WTC11 (cell line): ENCODE measurements at regions not wholly inside any gene's neighbourhood (a gene's known extent, or its start where the extent isn't known, plus 50 kb on each side); places are given as distances from the start of the nearest gene placed in this dataset.

Experiments used
- ATAC-seq: fragments of 200-7000 bp; cut with Tn5 transposase; 2 replicates; pipeline ENCODE4 v1.10.0; 2021; ENCODE audit warnings: mild to moderate bottlenecking, moderate library complexity
- CTCF ChIA-PET: fragments of 300-600 bp; sonication (Branson Sonifier 250); formaldehyde crosslinking; loops from one replicate; lab custom pipeline; 2021; ENCODE audit warnings: antibody characterized with exemption; lab: Charles Lee
- POLR2A ChIA-PET: fragments of 350-600 bp; sonication (Branson Sonifier 250); formaldehyde crosslinking; loops from one replicate; lab custom pipeline; 2021; ENCODE audit warnings: antibody characterized with exemption; lab: Charles Lee
- DNase-seq: peaks from one replicate; pipeline ENCODE4 v3.0.0; 2021; ENCODE audit warnings: low spot score
- H3K27ac Mint-ChIP-seq: 2 replicates; pipeline ENCODE4 v1.8.0; 2021; ENCODE audit warnings: mixed read lengths
- H3K27me3 Mint-ChIP-seq: 2 replicates; pipeline ENCODE4 v1.8.0; 2021; ENCODE audit warnings: low read depth, mild to moderate bottlenecking, moderate library complexity, mixed read lengths
- H3K36me3 Mint-ChIP-seq: 2 replicates; pipeline ENCODE4 v1.8.0; 2021; ENCODE audit warnings: mixed read lengths
- H3K4me1 Mint-ChIP-seq: 2 replicates; pipeline ENCODE4 v1.8.0; 2022; ENCODE audit warnings: mixed read lengths
- H3K4me3 Mint-ChIP-seq: 2 replicates; pipeline ENCODE4 v1.8.0; 2021; ENCODE audit warnings: mild to moderate bottlenecking, moderate library complexity, mixed read lengths
- H3K9me3 Mint-ChIP-seq: 2 replicates; pipeline ENCODE4 v1.8.0; 2021; ENCODE audit warnings: mixed read lengths
- ATF1 ChIP-seq: sonication (generic); formaldehyde crosslinking; IDR thresholded peaks from 2 replicates; pipeline ENCODE4 v1.8.1; 2023; ENCODE audit warnings: mild to moderate bottlenecking, moderate library complexity, missing genetic modification reagents
- ATF2 ChIP-seq: sonication (generic); formaldehyde crosslinking; IDR thresholded peaks from 2 replicates; pipeline ENCODE4 v1.8.1; 2022; ENCODE audit warnings: low read depth, missing genetic modification reagents, borderline replicate concordance
- CBFB ChIP-seq: sonication (generic); formaldehyde crosslinking; IDR thresholded peaks from 2 replicates; pipeline ENCODE4 v1.8.1; 2022; ENCODE audit warnings: mild to moderate bottlenecking, low read depth, missing genetic modification reagents
- CREB1 ChIP-seq: sonication (generic); formaldehyde crosslinking; IDR thresholded peaks from 2 replicates; pipeline ENCODE4 v1.8.0; 2023; ENCODE audit warnings: mild to moderate bottlenecking, missing genetic modification reagents
- FOXJ3 ChIP-seq: sonication (generic); formaldehyde crosslinking; IDR thresholded peaks from 2 replicates; pipeline ENCODE4 v1.9.0; 2021; ENCODE audit warnings: missing genetic modification reagents, mild to moderate bottlenecking, borderline replicate concordance
- GRHL2 ChIP-seq: fragments of 250-450 bp; sonication (Bioruptor Pico); IDR thresholded peaks from 2 replicates; pipeline ENCODE4 v1.8.0; 2022; ENCODE audit warnings: mild to moderate bottlenecking, moderate library complexity; ENCODE audit not compliant: insufficient replicate concordance, severe bottlenecking
- JUN ChIP-seq: sonication (generic); formaldehyde crosslinking; IDR thresholded peaks from 2 replicates; pipeline ENCODE4 v1.8.0; 2023; ENCODE audit warnings: mild to moderate bottlenecking, missing genetic modification reagents
- PRDM15 ChIP-seq: sonication (generic); formaldehyde crosslinking; IDR thresholded peaks from 2 replicates; pipeline ENCODE4 v1.8.0; 2022; ENCODE audit warnings: missing genetic modification reagents
- PRRX2 ChIP-seq: fragments of 250-450 bp; sonication (Bioruptor Pico); IDR thresholded peaks from 2 replicates; pipeline ENCODE4 v1.8.0; 2021; ENCODE audit warnings: mild to moderate bottlenecking
- SMAD3 ChIP-seq: sonication (generic); formaldehyde crosslinking; IDR thresholded peaks from 2 replicates; pipeline ENCODE4 v1.8.0; 2022; ENCODE audit warnings: missing genetic modification reagents, mild to moderate bottlenecking, borderline replicate concordance
- TEAD4 ChIP-seq: sonication (generic); formaldehyde crosslinking; IDR thresholded peaks from 2 replicates; pipeline ENCODE4 v1.8.0; 2022; ENCODE audit warnings: mild to moderate bottlenecking, missing genetic modification reagents
- ZNF138 ChIP-seq: sonication (generic); formaldehyde crosslinking; conservative IDR thresholded peaks from 2 replicates; pipeline ENCODE4 v1.8.1; 2022; ENCODE audit warnings: mild to moderate bottlenecking, moderate library complexity, missing genetic modification reagents
- ZNF219 ChIP-seq: sonication (generic); formaldehyde crosslinking; IDR thresholded peaks from 2 replicates; pipeline ENCODE4 v1.8.0; 2023; ENCODE audit warnings: missing genetic modification reagents, mild to moderate bottlenecking, borderline replicate concordance
- ZNF317 ChIP-seq: sonication (generic); formaldehyde crosslinking; IDR thresholded peaks from 2 replicates; pipeline ENCODE4 v1.8.1; 2023; ENCODE audit warnings: low read depth, mild to moderate bottlenecking, moderate library complexity, missing genetic modification reagents, borderline replicate concordance
- ZNF671 ChIP-seq: fragments of 250-450 bp; sonication (Bioruptor Pico); IDR thresholded peaks from 2 replicates; pipeline ENCODE4 v1.8.0; 2021; ENCODE audit warnings: mild to moderate bottlenecking
- TF ChIP-seq, protein P1 (sequence below): fragments of 250-450 bp; sonication (Bioruptor Pico); IDR thresholded peaks from 2 replicates; pipeline ENCODE4 v2.1.2; 2022; ENCODE audit warnings: mild to moderate bottlenecking, moderate library complexity
- TF ChIP-seq, protein P2 (sequence below): sonication (generic); formaldehyde crosslinking; IDR thresholded peaks from 2 replicates; pipeline ENCODE4 v1.8.0; 2022; ENCODE audit warnings: mild to moderate bottlenecking, missing genetic modification reagents
- TF ChIP-seq, protein P3 (sequence below): sonication (generic); formaldehyde crosslinking; IDR thresholded peaks from 2 replicates; pipeline ENCODE4 v1.8.1; 2022; ENCODE audit warnings: mild to moderate bottlenecking, missing genetic modification reagents, moderate library complexity, borderline replicate concordance
- TF ChIP-seq, protein P4 (sequence below): fragments of 250-450 bp; sonication (Bioruptor Pico); IDR thresholded peaks from 2 replicates; pipeline ENCODE4 v1.8.0; 2021; ENCODE audit warnings: mild to moderate bottlenecking
- TF ChIP-seq, protein P5 (sequence below): sonication (generic); formaldehyde crosslinking; IDR thresholded peaks from 2 replicates; pipeline ENCODE4 v1.8.0; 2023; ENCODE audit warnings: missing genetic modification reagents

- TF ChIP-seq PRDM15 (CRISPR knock-in tag) (no peak), CBFB (no peak), ZNF219 (CRISPR knock-in tag) (no peak), JUN (no peak), ZNF138 (no peak), CREB1 (CRISPR knock-in tag) (no peak)
Measured at GRCh38 chr1:187883356-187883755, 1054.6 kb downstream of the PLA2G4A start (continued).

DNA sequence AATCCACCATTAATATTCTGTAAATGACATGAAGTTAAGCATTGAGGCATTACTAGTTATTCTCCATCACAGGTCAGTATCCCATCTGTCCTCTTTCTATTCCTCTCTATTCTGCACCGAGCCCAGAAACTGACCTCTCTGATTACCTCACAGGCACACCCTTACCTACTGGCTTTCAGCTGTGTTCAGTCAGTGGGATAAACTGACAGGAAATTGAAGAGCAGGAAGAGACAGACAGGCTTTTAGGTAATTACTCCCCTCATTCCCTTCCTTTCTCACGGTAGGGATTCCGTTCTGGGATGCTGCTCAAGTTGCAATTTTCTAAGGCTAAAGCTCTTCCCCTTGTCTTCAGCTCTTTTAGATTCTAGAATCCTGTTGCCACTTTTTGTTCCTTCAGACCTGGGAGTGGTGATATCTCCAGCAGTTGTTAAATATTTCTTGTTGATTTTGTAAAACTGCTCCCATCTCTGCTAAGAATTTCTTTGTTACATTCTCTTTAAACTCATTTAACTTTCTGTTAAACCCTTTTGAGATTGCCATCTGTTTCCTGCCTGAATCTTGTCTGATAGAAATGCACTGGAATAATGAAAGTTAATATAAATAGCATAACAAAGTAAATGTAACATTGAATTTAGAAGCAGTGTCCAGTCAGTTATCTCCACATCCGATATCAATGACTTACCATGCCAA, 1063.4 kb downstream of the PLA2G4A start:
- Mint-ChIP-seq H3K27me3 (no peaks in the 10 kb centered on the region), H3K4me1 (peaks cover 22% of the 10 kb centered on the region), H3K36me3 (no peaks in the 10 kb centered on the region), H3K9me3 (peaks cover 6% of the 10 kb centered on the region)
- ATAC-seq, result peak; percentile 67
- TF ChIP-seq, protein P1, sequence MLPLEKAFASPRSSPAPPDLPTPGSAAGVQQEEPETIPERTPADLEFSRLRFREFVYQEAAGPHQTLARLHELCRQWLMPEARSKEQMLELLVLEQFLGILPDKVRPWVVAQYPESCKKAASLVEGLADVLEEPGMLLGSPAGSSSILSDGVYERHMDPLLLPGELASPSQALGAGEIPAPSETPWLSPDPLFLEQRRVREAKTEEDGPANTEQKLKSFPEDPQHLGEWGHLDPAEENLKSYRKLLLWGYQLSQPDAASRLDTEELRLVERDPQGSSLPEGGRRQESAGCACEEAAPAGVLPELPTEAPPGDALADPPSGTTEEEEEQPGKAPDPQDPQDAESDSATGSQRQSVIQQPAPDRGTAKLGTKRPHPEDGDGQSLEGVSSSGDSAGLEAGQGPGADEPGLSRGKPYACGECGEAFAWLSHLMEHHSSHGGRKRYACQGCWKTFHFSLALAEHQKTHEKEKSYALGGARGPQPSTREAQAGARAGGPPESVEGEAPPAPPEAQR (CRISPR knock-in tag), result no peak
- TF ChIP-seq ATF2 (CRISPR knock-in tag) (no peak), PRDM15 (CRISPR knock-in tag) (no peak), ATF1 (CRISPR knock-in tag) (no peak), ZNF671 (no peak), TEAD4 (CRISPR knock-in tag) (no peak), ZNF317 (no peak), GRHL2 (no peak), FOXJ3 (CRISPR knock-in tag) (no peak), SMAD3 (CRISPR knock-in tag) (no peak), PRRX2 (CRISPR knock-in tag) (no peak)
- TF ChIP-seq, protein P2, sequence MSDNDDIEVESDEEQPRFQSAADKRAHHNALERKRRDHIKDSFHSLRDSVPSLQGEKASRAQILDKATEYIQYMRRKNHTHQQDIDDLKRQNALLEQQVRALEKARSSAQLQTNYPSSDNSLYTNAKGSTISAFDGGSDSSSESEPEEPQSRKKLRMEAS, result no peak
- TF ChIP-seq, protein P3, sequence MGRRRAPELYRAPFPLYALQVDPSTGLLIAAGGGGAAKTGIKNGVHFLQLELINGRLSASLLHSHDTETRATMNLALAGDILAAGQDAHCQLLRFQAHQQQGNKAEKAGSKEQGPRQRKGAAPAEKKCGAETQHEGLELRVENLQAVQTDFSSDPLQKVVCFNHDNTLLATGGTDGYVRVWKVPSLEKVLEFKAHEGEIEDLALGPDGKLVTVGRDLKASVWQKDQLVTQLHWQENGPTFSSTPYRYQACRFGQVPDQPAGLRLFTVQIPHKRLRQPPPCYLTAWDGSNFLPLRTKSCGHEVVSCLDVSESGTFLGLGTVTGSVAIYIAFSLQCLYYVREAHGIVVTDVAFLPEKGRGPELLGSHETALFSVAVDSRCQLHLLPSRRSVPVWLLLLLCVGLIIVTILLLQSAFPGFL (CRISPR knock-in tag), result no peak
- TF ChIP-seq, protein P4, sequence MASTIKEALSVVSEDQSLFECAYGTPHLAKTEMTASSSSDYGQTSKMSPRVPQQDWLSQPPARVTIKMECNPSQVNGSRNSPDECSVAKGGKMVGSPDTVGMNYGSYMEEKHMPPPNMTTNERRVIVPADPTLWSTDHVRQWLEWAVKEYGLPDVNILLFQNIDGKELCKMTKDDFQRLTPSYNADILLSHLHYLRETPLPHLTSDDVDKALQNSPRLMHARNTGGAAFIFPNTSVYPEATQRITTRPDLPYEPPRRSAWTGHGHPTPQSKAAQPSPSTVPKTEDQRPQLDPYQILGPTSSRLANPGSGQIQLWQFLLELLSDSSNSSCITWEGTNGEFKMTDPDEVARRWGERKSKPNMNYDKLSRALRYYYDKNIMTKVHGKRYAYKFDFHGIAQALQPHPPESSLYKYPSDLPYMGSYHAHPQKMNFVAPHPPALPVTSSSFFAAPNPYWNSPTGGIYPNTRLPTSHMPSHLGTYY (CRISPR knock-in tag), result no peak
- TF ChIP-seq, protein P5, sequence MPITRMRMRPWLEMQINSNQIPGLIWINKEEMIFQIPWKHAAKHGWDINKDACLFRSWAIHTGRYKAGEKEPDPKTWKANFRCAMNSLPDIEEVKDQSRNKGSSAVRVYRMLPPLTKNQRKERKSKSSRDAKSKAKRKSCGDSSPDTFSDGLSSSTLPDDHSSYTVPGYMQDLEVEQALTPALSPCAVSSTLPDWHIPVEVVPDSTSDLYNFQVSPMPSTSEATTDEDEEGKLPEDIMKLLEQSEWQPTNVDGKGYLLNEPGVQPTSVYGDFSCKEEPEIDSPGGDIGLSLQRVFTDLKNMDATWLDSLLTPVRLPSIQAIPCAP, result no peak
- TF ChIP-seq, all 79 proteins: peak for 0
- ChIA-PET POLR2A (no interaction called here), CTCF (no interaction called here)
- no peak overlapping the region for H3K4me3 Mint-ChIP-seq
- H3K27ac Mint-ChIP-seq, result peak overlapping the region; percentile 73
- DNase-seq, result no peak
